Activated T-helper 1 cell treated with anti-CD3 and anti-CD28 coated beads, Interleukin-2, amount 50 U/mL, for 16 hours (primary cell): ENCODE measurements at regions not wholly inside any gene's neighbourhood (a gene's known extent, or its start where the extent isn't known, plus 50 kb on each side); places are given as distances from the start of the nearest gene placed in this dataset.
"Not testable (repeated sequence)": the region's sequence is repeated elsewhere in the genome, so short reads cannot be mapped to it uniquely, and the experiment has no call there.

Source experiments
- DNase-seq, 2 donors: peaks; one replicate each; pipeline ENCODE4 v3.0.0-alpha.2; 2020; ENCODE audit warnings: low read depth in 1 of 2, low spot score in 1 of 2

DNA sequence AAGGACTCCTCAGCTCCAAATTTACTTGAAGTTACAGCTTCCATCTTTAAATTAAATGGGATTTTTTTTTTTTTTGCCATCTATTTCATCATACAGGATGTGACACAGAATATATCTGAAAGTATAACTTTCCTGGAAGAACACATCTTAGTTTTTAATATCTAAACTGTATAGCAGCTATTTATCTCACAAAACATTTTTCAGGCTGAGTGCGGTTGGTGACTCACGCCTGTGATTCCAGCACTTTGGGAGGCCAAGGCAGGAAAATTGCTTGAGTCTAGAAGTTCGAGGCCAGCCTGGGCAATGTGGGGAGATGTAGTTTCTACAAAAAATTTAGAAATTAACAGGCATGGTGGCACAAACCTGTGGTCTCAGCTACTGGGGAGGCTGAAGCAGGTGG is 142.3 kb upstream of the KCNJ18 start:
- not testable (repeated sequence) for DNase-seq

- DNase-seq: peak; percentile 60 to 72
Measured at GRCh38 chr17:21551081-21551881, 141.0 kb upstream of the KCNJ18 start.

DNA sequence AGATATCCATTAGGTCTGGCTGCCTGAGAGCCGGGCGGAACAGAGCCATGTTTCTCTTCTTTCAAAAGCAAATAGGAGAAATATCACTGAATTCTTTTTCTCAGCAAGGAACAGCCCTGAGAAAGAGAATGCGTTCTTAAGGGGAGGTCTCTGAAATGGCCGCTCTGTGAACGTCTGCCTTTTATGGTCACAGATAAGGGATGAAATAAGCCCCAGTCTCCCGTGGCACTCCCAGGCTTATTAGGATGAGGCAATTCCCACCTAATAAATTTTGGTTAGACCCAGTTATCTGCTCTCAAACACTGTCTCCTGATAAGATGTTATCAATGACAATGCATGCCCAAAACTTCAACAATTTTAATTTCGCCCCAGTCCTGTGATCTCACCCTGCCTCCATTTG is 133.4 kb upstream of the KCNJ18 start:
- not testable (repeated sequence) for DNase-seq

DNA sequence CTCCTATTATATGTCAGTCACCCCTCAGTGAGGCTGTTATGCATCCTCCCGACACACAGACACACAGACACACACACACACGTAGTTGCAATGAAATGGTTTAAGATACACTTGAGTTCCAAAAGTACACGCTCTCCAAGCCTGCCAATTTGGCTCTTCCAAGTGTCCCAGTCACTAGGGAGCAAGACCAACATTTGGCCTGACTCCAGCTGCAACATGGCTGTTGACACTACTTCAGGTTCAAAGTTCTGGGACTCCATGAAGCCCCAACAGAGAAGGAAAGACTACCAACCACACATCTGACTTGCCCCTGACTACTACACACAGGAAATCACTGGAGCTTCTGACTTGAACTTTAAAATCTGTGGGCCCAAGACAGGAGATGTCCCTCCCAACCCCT is 128.1 kb upstream of the KCNJ18 start:
- no peak for DNase-seq

DNA sequence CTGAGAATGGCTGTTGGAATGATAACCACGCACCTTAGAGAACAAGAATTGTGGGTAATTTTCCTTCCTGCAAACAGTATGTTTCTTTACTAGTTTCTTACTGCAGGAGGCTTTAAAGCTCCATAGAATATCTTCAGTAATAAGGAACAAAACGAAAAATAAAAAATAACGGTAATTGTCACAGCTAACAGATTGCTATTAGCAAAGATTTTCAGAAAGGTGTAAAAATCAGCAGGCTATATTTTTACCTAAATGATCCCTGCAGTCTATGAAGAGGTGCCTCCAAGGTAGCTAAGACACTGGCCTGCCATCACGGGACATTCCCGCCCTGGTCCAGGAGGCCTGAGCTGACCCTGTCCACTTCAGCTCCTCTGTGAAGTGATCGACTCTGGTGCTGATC is 127.6 kb upstream of the KCNJ18 start:
- DNase-seq: not testable (repeated sequence)

DNA sequence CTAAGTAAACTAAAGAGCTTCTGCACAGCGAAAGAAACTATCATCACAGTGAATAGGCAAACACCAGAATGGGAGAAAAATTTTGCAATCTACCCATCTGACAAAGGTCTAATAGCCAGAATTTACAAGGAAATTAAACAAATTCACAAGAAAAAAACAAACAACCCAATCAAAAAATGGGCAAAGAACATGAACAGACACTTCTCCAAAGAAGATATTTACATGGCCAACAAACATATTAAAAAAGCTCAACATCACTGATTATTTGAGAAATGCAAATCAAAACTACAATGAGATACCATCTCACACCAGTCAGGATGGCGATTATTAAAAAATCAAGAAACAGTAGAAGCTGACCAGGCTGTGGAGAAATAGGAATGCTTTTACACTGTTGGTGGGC is 121.9 kb upstream of the KCNJ18 start:
- DNase-seq: not testable (repeated sequence)

- not testable (repeated sequence) for DNase-seq
Measured at GRCh38 chr17:21572148-21572547, 120.2 kb upstream of the KCNJ18 start.

- DNase-seq: not testable (repeated sequence)
Measured at GRCh38 chr17:21573271-21573960, 118.9 kb upstream of the KCNJ18 start.

- DNase-seq: no peak
Measured at GRCh38 chr17:21573961-21574610, 118.2 kb upstream of the KCNJ18 start.

DNA sequence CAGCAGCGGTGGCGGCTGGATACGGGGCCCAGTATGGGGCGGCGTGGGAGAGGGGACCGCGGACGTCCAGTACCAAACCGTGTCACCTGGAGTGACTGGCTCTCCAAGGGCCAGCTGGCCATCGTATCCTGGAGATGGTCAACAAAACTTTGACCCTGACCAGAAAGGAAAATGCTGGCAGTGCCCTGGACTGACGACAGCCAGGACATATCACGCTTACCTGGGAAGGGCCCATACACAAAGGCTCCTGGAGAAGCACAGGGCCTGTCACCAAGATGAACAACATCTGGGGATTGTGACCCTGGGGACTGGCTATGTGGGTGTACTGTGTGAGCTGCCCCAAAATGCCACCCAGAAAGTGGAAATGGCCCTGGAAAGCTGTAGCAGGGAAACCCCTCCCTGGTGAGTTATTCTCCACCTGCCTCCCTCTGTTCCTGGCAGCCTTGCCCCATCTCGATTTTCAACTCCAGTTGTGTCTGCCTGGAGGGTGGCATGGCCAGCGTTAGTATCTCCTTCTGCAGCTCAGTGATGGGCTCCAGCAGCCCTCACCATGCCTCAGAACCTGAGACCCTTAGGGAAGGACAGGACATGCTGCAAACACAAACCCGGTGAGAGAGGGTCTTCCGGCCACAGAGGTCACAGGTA is 117.6 kb upstream of the KCNJ18 start:
- DNase-seq: not testable (repeated sequence)

DNA sequence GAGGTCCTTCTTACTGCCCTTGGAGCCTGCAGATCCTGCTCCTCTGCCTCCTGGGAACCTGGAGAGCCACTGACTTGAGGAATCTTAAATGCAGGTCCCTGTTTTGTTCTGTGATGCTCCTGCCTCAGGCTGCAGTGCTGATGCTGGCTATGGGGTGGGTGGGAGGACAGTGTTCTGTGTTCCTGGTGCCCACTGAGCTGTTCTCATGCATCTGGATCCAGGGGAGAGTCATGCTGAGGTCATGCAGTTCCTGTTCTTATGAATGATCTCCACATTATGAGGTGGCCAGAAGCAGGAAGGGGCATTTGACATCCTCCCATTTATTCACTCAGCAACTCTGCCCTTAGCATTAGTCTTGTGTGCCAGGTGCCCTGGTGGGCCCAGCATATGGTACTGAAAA is 113.5 kb upstream of the KCNJ18 start:
- DNase-seq: not testable (repeated sequence)

DNA sequence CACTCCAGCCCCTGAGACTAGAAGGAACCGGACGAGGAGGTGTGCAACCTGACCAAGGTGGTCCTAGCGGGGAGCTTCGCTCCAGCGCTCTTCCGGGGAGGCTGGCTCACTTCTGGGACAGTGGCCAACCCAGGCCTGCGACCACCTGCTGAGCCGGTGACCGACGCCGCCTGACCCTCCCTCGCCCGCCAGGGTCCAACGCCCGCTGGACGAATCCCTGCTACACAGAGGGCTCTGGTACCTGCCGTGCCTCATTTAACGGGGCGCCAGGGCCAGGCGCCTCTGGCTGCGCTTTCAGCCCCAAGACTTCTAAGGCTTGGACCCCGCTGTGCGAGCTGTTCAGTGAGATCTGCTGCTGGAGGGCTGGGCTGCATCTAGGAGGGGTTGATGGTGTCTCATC is 99.5 kb upstream of the KCNJ18 start:
- DNase-seq: no peak

DNA sequence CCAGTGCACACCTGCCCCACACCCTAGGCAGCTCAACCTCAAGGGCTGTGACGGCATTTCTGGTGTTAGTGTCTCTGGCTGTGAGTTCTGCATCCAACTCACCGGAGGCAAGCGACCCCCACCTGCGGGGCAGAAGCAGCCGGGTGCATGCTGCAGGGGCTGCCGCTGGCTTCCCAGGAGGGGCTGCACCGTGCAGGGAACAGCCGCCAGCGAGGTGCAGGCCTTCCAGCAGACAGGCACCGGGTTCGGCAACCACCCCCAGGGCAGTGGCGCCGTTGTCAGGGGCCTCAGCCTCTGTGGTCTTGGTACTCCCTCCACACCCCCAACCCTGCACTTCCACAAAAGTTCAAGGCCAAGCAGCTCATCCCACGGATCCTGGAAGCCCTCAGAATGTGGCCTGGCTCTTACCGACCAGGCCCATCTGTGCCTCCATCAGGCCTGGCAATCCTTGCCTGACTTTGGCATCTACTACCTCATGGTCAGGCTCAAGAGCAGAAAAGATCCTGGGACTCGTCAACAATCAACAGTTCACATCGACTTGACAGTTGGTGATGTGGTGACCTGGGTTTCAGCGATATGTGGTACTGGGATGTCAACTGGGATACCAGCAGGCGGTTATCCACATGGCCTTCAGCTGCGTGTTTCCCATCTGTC is 98.7 kb upstream of the KCNJ18 start:
- DNase-seq: not testable (repeated sequence)

- DNase-seq: no peak
Measured at GRCh38 chr17:21595086-21595485, 97.2 kb upstream of the KCNJ18 start.

- DNase-seq: no peak
Measured at GRCh38 chr17:21602176-21602575, 90.1 kb upstream of the KCNJ18 start.

DNA sequence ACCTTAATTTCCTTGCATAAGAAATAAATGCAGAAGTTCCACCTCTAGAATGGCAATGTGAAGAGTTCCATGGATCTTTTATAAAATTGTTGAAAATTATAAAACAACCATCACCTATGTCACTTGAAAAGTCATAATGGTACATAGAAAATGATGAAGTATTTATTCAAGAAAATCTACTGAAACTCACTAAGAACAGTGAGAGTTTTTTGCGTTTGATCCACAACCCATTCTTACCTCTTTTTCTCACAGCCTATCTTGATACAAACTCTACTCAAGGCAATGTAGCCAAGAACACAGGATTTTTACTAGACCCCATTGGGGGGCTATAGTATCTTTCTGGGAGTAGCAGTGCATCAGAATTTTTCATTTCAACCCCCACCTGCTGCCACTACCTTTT is 89.0 kb upstream of the KCNJ18 start:
- DNase-seq: not testable (repeated sequence)

DNA sequence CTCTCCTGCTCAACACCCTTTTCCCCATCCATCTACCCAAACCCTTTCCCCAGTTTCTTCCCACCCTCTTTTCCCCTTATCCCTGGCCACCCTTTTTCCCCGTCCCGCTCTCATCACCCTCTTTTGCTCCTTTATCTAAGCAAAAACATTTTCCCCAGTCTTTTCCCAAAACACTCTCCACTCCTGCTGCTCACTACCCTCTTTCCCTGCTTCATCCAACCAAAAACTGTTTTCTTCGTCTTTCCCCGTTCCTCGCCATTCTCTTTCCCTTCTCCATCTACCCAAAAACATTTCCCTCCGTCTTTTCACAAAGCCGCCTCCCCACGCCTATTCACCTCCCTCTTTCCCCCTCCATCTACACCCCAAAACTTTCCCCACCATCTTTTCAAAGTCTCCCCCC is 80.9 kb upstream of the KCNJ18 start:
- not testable (repeated sequence) for DNase-seq

DNA sequence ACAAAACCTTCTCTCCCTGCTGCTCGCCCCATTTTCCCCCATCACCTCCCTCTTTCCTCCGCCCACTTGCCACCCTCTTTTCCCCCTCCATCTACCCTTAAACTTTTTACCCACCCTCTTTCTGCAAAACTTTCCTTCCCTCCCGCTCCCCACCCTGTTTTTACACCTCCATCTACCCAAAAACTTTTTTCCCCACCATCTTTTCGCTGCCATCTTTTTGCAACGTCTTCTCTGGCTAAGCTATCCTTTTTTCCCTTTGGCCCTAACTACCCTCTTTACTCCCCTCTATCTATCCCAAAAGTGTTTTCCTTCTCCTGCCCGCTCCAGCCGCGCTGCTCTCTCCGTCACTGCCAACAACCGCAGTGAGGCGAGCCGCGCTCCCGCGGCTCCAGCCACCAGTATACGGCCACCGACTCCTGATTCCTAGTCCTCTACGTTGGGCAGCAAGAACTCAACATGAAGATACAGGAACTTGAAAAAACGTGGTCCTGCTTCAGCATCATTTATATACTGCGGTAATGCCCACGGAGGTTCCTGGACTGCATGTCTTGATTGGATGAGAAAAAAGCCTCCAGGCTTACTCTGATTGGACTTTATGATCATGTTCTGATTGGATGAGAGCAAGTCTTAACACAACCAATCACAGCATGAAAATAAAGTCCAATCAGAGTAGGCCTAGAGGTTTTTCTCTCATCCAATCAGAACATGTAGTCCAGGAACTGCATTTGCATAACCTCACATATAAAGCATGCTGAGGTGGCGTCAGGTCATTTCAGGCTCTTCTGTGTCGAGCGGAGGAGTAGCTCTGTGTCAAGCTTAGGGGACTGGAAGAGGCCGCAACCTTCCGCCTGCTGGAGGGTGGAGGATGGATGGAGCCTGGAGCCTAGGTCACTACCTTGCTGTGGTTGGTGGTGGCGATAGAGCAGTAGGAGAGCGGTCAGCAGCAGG is 79.9 kb upstream of the KCNJ18 start:
- DNase-seq: not testable (repeated sequence)

DNA sequence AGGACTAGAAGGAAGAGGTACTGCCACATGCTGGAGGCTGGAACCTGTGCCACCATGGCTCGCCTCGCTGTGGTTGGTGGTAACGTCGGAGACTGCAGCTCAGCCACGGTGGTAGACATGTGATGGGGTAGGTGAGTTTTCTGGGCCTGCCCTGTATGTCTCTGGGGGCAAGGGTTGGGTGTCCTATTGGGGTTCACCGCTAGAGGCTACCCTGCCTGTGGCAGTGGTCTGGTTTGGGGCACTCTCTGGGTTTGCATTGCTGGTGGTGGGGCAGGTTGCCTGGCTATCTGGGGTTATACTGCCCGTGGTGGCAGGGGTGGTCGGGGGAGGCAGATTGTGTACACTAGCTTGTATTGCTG is 79.3 kb upstream of the KCNJ18 start:
- no peak for DNase-seq

DNA sequence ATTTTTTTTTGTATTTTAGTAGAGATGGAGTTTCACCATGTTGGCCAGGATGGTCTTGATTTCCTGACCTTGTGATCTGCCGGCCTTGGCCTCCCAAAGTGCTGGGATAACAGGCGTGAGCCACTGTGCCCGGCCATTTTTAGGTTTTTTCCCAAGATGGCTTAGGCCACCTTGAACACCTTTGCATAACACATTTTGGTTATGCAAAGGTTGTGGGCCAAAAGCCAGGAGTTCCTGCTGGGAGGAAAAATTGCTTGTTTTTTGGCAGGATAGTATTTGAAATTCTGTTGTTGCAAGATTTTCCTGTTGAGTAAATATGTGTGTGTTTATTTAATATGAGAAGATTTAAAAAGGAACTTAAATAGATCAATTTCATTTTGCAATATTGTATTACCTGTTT is 65.3 kb upstream of the KCNJ18 start:
- not testable (repeated sequence) for DNase-seq
